PC-9 (cell line): ENCODE measurements at regions not wholly inside any gene's neighbourhood (a gene's known extent, or its start where the extent isn't known, plus 50 kb on each side); places are given as distances from the start of the nearest gene placed in this dataset.

Experiments
- CTCF ChIP-seq: fragments of 200-600 bp; sonication (generic); conservative IDR thresholded peaks from 2 replicates; pipeline ENCODE4 v1.6.1; 2017; ENCODE audit warnings: mixed run types, antibody characterized with exemption, mild to moderate bottlenecking, moderate library complexity
- EZH2 ChIP-seq: fragments of 200-600 bp; sonication (generic); IDR thresholded peaks from 2 replicates; pipeline ENCODE4 v1.8.0; 2017; ENCODE audit warnings: antibody characterized with exemption, low read depth

GRCh38 chr10:30151581-30152389 is 92.4 kb upstream of the JCAD start:
- TF ChIP-seq CTCF (no peak; the same call in 1 of the 2 replicates), EZH2 (no peak)
